8988T (cell line): ENCODE measurements at regions not wholly inside any gene's neighbourhood (a gene's known extent, or its start where the extent isn't known, plus 50 kb on each side); places are given as distances from the start of the nearest gene placed in this dataset.

Source experiments
- DNase-seq: peaks from one replicate; pipeline ENCODE4 v3.0.0; 2011

DNA sequence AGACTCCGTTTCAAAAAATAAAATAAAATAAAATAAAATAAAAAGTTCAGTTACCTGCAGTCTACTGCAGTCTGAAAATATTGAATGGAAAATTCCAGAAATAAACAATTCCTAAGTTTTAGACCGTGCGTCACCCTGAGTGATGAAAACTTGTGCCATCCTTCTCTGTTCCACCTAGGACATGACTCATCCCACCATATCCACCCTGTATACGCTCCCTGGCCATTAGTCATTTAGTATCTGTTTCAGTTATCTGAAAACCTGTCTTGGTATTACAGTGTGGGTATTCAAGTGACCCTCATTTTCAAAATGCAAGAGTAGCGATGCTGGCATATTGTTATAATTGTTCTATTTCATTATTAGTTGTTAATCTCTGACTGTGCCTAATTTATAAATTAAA is 51.8 kb upstream of the TEX48 start:
- peak; percentile 27 for DNase-seq

DNA sequence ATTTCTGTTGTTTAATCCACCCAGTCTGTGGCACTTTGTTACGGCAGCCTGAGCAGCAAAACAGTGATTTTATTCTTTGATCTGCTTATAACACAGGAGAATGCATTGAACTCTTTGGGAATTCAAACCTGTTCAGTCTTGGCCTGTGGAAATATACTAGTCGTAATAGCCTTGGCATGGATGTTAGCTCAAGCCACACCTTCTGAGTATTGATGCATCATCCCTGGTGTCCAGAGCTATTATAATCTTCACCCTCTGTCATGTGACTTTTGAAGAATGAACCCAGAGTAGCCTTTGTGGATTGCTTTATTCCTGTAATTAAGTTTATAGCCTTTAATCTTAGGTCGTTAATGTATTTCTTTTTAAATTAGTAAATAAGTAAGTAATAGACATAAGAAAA is 50.8 kb upstream of the TEX48 start:
- DNase-seq: no peak
